Panc1 (cell line): ENCODE measurements at regions not wholly inside any gene's neighbourhood (a gene's known extent, or its start where the extent isn't known, plus 50 kb on each side); places are given as distances from the start of the nearest gene placed in this dataset.
"Not testable (repeated sequence)": the region's sequence is repeated elsewhere in the genome, so short reads cannot be mapped to it uniquely, and the experiment has no call there.

Source experiments
- POLR2AphosphoS5 ChIP-seq: IDR thresholded peaks from 2 replicates; pipeline ENCODE4 v1.6.1; 2012; ENCODE audit warnings: mild to moderate bottlenecking, low read depth, low read length, moderate library complexity
- REST ChIP-seq, 2 experiments: IDR thresholded peaks; 2 replicates each; pipeline ENCODE4 v1.6.1; 2011 to 2012; ENCODE audit warnings: low read depth in 2 of 2, control low read depth in 1 of 2, low read length in 1 of 2, mild to moderate bottlenecking in 1 of 2, moderate library complexity in 1 of 2; ENCODE audit not compliant: insufficient read depth in 1 of 2
- SIN3A ChIP-seq: IDR thresholded peaks from 2 replicates; pipeline ENCODE4 v1.6.1; 2012; ENCODE audit warnings: low read depth, mild to moderate bottlenecking, low read length, moderate library complexity, borderline replicate concordance; ENCODE audit not compliant: insufficient read depth
- TCF7L2 ChIP-seq: IDR thresholded peaks from 2 replicates; pipeline ENCODE4 v1.6.1; 2011; ENCODE audit warnings: mild to moderate bottlenecking, low read depth, low read length, inconsistent platforms
- TF ChIP-seq, protein P1 (sequence below): fragments of 450-650 bp; IDR thresholded peaks from 2 replicates; pipeline ENCODE4 v1.5.1; 2017; ENCODE audit warnings: mild to moderate bottlenecking

DNA sequence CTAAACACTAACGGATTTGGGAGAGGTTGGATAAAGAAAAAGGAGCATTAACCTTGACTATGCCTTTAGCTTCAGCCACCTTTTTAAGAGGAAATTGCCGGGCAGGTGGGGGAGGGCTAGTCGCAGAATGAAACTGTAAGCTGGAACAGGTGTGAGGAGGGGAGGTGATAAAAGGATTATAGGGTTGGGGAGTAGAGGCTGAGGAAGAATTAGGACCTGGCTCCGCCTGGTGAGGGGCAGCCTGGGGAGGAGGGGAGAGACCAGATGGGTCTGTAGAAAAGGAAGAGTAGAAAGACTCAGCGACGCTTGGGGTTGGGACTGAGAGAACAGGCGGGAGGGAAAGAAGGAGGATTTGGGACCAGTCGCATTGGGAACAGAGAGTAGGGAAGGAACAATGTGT lies 376.4 kb upstream of the MEX3C start:
- TF ChIP-seq, protein P1, sequence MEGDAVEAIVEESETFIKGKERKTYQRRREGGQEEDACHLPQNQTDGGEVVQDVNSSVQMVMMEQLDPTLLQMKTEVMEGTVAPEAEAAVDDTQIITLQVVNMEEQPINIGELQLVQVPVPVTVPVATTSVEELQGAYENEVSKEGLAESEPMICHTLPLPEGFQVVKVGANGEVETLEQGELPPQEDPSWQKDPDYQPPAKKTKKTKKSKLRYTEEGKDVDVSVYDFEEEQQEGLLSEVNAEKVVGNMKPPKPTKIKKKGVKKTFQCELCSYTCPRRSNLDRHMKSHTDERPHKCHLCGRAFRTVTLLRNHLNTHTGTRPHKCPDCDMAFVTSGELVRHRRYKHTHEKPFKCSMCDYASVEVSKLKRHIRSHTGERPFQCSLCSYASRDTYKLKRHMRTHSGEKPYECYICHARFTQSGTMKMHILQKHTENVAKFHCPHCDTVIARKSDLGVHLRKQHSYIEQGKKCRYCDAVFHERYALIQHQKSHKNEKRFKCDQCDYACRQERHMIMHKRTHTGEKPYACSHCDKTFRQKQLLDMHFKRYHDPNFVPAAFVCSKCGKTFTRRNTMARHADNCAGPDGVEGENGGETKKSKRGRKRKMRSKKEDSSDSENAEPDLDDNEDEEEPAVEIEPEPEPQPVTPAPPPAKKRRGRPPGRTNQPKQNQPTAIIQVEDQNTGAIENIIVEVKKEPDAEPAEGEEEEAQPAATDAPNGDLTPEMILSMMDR = not testable (repeated sequence)
- not testable (repeated sequence) for TF ChIP-seq POLR2AphosphoS5; TCF7L2; REST (IDR thresholded peaks at IDR 0.05; ENCODE audit: insufficient read depth in 1 of 2, low read depth in 2 of 2, low read length in 1 of 2); SIN3A
